C4-2B (cell line): ENCODE measurements at regions not wholly inside any gene's neighbourhood (a gene's known extent, or its start where the extent isn't known, plus 50 kb on each side); places are given as distances from the start of the nearest gene placed in this dataset.
"Not testable (repeated sequence)": the region's sequence is repeated elsewhere in the genome, so short reads cannot be mapped to it uniquely, and the experiment has no call there.

Experiments
- H3K27ac ChIP-seq: fragments of 450-650 bp; 2 replicates; pipeline ENCODE4 v1.5.1; 2017
- CTCF ChIP-seq: fragments of 450-650 bp; conservative IDR thresholded peaks from 2 replicates; pipeline ENCODE4 v1.5.1; 2017; ENCODE audit warnings: mild to moderate bottlenecking
- ZFX ChIP-seq: fragments of 450-650 bp; IDR thresholded peaks from 2 replicates; pipeline ENCODE4 v1.6.1; 2017

GRCh38 chr10:85105614-85106255 is 777.3 kb downstream of the CCSER2 start:
- H3K27ac ChIP-seq = no peak overlapping the region
- TF ChIP-seq ZFX (no peak), CTCF (peak; percentile 33)

GRCh38 chr10:85111271-85111670 is 782.9 kb downstream of the CCSER2 start:
- TF ChIP-seq CTCF (no peak), ZFX (no peak)

GRCh38 chr10:85124603-85125051 is 796.2 kb downstream of the CCSER2 start:
- no peak for TF ChIP-seq CTCF
- TF ChIP-seq ZFX = no peak

More at GRCh38 chr10:85111271-85111670, 782.9 kb downstream of the CCSER2 start:
- no peak overlapping the region for H3K27ac ChIP-seq

GRCh38 chr10:85137253-85137652 is 808.9 kb downstream of the CCSER2 start:
- no peak overlapping the region for H3K27ac ChIP-seq
- no peak for TF ChIP-seq ZFX
- TF ChIP-seq CTCF = no peak

More at GRCh38 chr10:85124603-85125051, 796.2 kb downstream of the CCSER2 start:
- H3K27ac ChIP-seq = no peak overlapping the region

GRCh38 chr10:85138046-85138445 is 809.7 kb downstream of the CCSER2 start:
- TF ChIP-seq ZFX (no peak), CTCF (no peak)
- H3K27ac ChIP-seq = no peak overlapping the region

- no peak overlapping the region for H3K27ac ChIP-seq
- no peak for TF ChIP-seq ZFX
- TF ChIP-seq CTCF = no peak
Measured at GRCh38 chr10:85139124-85139523, 810.7 kb downstream of the CCSER2 start.

GRCh38 chr10:85141520-85141919 is 813.1 kb downstream of the CCSER2 start:
- H3K27ac ChIP-seq = not testable (repeated sequence)

GRCh38 chr10:85145966-85146365 is 817.6 kb downstream of the CCSER2 start:
- no peak for TF ChIP-seq CTCF
- TF ChIP-seq ZFX = no peak
- H3K27ac ChIP-seq = no peak overlapping the region
